GM04503 (cell line): ENCODE measurements at regions not wholly inside any gene's neighbourhood (a gene's known extent, or its start where the extent isn't known, plus 50 kb on each side); places are given as distances from the start of the nearest gene placed in this dataset.
"Not testable (repeated sequence)": the region's sequence is repeated elsewhere in the genome, so short reads cannot be mapped to it uniquely, and the experiment has no call there.

ENCODE experiments used
- DNase-seq: peaks from one replicate; pipeline ENCODE4 v3.0.0-alpha.2; 2012; ENCODE audit warnings: low read depth

- no peak for DNase-seq
Measured at GRCh38 chr6:128738112-128738511, 144.8 kb upstream of the LAMA2 start.

- no peak for DNase-seq
Measured at GRCh38 chr6:128736780-128737179, 146.2 kb upstream of the LAMA2 start.

- peak; percentile 10 for DNase-seq
Measured at GRCh38 chr6:128731249-128732165, 151.4 kb upstream of the LAMA2 start.

DNA sequence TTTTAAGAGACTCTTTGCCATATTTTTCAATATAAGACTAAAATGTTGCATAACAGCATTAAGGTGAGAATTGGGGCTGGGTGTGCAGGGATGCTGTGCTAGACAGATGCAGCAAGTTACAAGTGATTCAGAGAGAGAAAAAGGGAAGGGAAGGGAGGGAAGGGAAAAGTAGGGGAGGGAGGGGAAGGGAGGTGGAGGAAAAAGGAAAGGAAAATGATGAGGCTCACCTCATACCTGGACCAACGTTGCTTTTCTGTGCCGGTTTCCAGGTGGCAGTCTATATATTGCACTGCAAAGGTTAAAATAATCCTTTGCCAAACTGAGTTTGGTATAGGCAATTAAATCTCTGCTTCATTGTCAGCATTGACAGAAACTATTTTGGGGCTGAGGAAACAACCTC lies 155.4 kb upstream of the LAMA2 start:
- DNase-seq, result no peak

DNA sequence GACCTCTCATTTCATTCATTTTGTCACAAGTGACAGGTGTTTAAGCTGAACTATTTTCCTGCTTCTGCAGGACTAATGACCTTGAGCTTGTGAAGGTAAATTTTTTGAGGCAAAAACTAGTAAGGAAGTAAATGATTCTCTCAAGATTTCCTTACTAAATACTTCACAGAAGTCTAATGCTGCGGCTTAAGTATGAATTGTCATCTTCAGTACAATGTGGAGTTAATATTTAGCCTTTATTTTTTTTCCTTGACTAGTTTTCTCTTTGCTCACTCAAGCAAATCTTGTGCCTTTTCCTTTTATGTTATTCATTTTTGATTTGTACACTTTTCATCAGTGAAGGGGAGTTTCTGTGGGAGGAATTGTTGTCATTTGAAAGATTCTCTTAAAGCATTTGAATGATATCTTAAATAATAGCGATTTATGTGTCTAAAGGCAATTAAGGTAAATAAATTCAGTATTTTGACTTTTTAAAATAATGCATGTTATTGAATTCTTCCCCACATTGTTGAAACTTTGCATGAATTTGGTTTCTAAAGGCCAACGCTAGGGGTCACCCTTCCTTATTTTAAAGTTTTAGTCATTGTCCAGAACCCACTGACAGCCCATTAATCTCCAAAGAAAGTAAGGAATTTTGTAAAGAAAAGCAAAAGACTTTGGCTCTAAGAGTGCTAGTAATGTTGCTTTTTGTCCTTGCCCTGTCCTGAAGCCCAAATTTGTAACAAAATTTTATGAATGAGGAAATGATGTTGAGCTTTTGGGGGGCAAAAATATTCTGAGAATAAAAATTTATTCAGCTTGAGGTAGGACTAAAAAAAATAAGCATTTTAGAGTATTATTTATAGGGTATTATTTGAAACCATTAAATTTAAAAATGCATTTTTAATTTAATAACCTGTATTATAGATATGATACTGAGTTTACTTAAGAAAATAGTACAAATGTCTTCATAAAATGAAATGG lies 157.4 kb upstream of the LAMA2 start:
- no peak for DNase-seq

DNA sequence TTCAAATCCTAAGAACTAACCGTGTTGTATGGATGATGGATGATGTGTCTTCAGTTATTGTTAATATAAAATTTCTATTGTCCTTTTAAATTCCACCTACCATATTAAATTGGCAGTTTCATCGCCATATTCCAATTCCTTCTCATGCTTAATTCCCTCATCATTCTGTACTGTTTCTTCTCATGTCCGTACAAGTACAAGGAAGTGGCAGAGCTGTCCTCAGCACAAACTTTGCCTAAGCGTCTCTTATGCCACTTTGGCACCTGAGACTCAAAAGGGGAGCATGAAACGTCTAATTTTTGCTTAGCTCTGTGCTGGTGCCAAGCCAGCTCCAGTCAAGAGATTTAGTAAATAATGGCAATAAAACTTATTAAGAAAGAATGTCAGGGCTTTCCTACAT lies 158.2 kb upstream of the LAMA2 start:
- no peak for DNase-seq

DNA sequence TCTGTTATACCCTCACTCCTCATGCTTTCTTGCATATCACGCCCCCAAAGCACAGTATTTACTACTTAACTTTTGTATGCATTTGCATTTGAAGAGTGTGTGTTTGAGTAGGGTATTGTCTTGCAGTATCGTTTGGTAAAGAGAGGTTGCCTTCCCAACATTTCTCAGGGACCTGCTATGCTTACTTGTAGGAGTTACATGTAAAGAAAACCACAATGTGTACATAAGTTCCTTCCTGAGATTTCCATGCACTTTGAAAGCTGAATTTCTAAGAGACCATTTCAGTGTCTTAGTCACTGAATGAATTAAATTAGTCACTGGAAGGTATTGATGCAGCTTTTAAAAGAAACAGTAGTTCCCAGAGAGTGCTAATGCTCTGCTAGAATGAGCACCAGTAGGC lies 159.3 kb upstream of the LAMA2 start:
- no peak for DNase-seq

GRCh38 chr6:128720891-128721290 lies 162.0 kb upstream of the LAMA2 start:
- no peak for DNase-seq

DNA sequence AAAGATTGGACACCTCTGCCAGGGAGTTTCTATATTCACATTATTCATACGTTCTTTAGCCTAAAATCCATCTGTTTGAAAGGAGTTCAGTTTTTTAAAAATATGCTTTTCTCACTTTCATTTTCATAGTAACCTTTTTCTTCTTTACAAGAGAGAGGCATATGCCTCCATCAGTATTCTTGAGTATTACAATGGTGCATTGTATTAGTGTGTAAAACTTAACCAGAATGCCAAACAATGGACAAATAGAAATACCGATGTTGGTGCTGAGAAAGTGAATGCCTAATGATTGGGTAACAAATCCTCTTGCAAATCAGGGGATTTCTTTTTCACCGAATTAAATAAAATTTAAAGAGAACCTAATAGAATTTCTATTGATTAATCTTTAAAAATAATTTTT lies 163.2 kb upstream of the LAMA2 start:
- no peak for DNase-seq

DNA sequence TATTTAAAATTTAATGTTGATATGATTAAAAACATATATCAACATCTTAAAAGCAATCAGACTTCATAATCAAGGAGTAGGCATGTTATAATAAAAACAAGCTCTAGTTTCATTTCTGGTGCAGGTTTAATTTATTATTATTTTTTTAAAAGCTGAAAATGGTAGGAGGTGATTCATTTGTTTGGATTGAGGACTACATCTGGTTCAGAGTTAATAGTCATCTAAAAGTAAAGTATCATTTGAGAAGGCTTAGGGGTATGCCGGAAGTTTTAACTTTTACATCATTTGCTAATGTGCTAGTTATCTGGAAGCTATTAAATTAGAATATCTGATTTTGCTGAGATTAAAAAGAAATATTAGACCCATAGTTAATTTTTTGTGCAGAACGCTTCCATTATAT lies 169.5 kb upstream of the LAMA2 start:
- peak; percentile 17 for DNase-seq

DNA sequence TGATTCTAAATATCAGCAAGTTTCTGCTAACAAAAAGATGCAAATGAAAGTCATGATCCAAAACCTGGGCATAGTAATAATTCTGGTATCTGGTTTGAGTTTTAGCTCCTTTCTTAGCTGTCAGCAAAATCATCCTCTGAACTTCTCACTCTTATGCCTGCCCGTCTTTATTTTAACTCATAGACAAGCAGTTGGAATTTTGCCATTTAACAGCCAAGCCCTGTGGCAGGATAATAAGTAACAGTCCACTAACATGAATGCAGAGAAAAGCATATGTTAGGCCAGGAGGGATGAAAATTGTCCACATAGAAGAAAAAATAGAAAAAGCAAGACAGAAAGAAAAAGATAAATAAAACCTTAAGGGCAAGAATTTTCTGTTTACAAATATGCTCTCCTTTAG lies 170.0 kb upstream of the LAMA2 start:
- DNase-seq, result no peak

DNA sequence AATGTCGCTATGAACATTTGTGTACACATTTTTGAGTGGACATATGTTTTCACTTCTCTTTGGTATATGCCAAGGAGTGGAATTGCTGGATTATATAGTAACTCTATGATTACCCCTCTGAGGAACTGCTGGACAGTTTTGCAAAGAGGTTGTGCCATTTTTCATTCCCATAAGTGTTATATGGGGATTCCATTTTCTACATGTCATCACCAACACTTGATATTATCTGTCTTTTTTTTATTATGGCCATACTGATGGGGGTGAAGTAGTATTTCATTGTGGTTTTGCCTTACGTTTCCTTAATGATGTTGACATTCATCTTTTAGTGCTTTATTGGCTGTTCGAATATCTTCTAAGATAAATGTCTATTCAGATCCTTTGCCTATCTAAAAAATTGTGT lies 171.8 kb upstream of the LAMA2 start:
- no peak for DNase-seq

DNA sequence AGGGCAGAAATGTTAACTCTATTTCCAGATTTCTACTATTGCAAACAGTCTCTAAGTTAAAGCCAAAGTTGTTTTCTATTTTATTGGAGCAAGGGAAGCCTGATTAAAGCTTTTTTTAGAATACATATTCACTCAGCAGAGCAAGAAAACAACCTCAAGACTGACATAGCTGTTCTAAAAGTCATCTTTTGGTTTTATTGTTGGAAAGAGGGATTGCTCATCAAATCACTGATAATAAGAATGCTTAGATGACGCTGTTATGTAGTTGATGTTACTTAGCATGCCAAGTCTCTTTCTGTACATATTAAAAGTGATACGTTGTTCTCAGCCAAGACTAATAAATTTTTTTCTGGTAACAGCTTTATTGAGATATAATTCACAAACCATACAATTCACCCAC lies 172.6 kb upstream of the LAMA2 start:
- peak; percentile 37 for DNase-seq

DNA sequence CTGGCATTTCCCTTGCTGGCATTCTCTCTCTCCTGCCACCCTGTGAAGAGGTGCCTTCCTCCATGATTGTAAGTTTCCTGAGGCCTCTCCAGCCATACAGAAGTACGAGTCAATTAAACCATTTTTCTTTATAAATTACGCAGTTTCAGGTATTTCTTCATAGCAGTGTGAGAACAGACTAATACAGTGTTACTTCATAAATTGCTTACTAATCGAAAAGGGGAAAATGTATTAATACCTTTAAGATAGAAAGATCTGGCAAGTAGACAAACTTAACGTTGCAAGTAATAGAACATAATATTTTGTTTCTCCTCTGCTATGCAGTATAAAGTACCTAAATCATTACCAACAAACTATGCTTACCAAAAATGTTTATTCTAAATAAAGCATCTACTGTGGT lies 178.3 kb upstream of the LAMA2 start:
- no peak for DNase-seq

DNA sequence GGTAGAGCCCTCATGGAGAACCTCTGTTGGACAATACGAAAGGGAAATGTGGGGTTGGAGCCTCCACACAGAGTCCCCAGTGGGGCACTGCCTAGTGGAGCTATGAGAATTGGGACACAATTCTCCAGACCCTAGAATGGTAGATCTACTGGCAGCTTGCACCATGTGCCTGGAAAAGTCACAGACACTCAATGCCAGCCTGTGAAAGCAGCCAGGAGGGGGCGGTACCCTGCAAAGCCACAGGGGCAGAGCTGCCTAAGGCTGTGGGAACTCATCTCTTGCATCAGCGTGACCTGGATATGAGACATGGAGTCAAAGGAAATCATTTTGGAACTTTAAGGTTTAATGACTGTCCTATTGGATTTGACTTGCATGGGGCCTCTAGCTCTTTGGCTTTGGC lies 179.1 kb upstream of the LAMA2 start:
- DNase-seq, result not testable (repeated sequence)

- peak; percentile 23 for DNase-seq
Measured at GRCh38 chr6:128696691-128697689, 176.6 kb upstream of the PTPRK start.

DNA sequence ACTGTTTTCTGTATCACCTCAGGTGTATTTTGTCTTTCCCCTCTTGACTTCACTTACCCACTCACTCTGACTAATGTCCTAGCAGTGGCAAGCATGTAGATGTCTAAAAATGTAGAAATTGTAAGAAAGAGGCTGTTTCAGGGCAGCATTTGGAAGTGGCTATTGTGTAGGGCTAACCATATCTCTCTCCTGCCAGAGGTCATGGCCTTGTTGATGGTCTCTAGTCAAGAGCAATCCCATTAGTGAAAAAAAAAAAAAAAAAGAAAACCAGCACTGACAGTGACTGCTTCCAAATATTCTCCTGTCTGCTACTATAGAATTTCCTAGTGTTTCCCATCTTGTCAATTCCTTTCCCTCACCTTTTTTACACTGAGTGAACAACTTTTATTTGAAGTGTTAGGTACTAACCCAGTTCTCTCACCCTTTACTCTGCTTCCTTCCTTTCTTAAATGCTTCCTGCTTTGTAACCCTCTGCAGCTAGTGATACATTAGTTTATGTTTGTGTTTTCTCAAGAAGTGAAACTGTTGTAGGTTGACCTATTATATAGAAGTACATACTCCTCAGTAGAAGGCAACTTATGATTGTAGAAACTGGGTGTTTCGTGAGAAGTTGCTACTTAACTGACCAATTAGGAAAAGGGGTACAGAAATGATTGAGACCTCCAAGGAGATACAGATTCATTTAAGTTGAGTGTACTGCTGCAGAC lies 174.1 kb upstream of the PTPRK start:
- DNase-seq, result no peak

- no peak for DNase-seq
Measured at GRCh38 chr6:128690063-128690462, 169.7 kb upstream of the PTPRK start.

- DNase-seq, result no peak
Measured at GRCh38 chr6:128686084-128686483, 165.7 kb upstream of the PTPRK start.

DNA sequence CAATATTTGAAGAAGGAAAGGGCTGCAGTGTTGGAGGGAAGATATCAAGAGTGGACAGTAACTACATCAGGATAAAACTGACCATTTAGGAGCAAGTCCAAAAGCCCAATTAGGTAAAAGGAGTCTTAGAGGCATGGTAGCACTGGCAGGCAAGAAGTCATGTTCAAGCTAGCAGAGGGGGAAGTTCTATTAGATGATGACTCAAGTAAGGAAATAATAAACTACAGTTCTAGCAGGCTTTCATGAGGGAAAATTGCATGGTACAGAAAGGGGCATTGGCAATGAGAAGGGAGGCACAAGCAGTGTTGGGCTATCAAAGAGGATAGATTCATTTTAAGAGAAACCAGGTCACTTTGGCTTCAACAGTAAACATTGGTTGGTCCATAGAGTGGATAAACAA lies 156.1 kb upstream of the PTPRK start:
- DNase-seq, result no peak

DNA sequence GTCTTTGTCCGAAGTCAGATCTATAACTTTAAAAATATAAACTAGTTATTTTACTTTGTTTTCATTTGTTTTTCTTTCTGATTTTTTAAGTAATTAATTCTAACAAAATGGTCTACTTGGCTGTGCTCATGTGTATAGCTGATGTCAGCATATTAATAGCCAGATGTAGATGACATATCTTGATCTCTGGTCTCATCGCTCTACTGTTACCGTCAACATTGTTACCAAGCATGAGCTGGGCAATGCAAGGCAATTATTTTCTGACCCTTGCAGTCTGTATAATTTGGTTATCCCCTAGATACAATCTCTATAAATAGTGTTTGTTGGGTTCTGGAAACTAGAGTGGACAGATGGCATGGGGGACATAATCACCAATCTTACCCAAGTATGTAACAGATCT lies 151.6 kb upstream of the PTPRK start:
- DNase-seq, result no peak
